Hepatocyte (in vitro differentiated cells): ENCODE measurements at regions not wholly inside any gene's neighbourhood (a gene's known extent, or its start where the extent isn't known, plus 50 kb on each side); places are given as distances from the start of the nearest gene placed in this dataset.

Source experiments
- DNase-seq: peaks from one replicate; pipeline ENCODE4 v3.0.0-alpha.2; 2016; ENCODE audit warnings: low spot score
- H2AFZ ChIP-seq: fragments of 200-600 bp; sonication (generic); 2 replicates; pipeline ENCODE4 v1.6.0; 2016; ENCODE audit warnings: antibody characterized with exemption, mild to moderate bottlenecking
- H3K27ac ChIP-seq: fragments of 200-600 bp; sonication (generic); 2 replicates; pipeline ENCODE4 v1.5.1; 2016; ENCODE audit warnings: mild to moderate bottlenecking
- H3K27me3 ChIP-seq: fragments of 200-600 bp; sonication (generic); 2 replicates; pipeline ENCODE4 v1.6.1; 2016
- H3K36me3 ChIP-seq: fragments of 200-600 bp; sonication (generic); replicated peaks from 2 replicates; pipeline ENCODE4 v1.5.1; 2016; ENCODE audit warnings: low read depth; ENCODE audit not compliant: insufficient read depth
- H3K4me1 ChIP-seq: fragments of 200-600 bp; sonication (generic); 2 replicates; pipeline ENCODE4 v1.5.1; 2016; ENCODE audit warnings: mild to moderate bottlenecking, moderate library complexity; ENCODE audit not compliant: insufficient read depth
- H3K4me2 ChIP-seq: fragments of 200-600 bp; sonication (generic); 2 replicates; pipeline ENCODE4 v1.6.0; 2016
- H3K4me3 ChIP-seq: fragments of 200-600 bp; sonication (generic); 2 replicates; pipeline ENCODE4 v1.5.1; 2016; ENCODE audit warnings: mild to moderate bottlenecking
- H3K79me2 ChIP-seq: fragments of 200-600 bp; sonication (generic); 2 replicates; pipeline ENCODE4 v1.6.0; 2017; ENCODE audit warnings: mild to moderate bottlenecking
- H3K9me2 ChIP-seq: fragments of 200-600 bp; sonication (generic); replicated peaks from 2 replicates; pipeline ENCODE4 v1.6.0; 2017; ENCODE audit warnings: mild to moderate bottlenecking; ENCODE audit not compliant: insufficient read depth
- H3K9me3 ChIP-seq: fragments of 200-600 bp; sonication (generic); 2 replicates; pipeline ENCODE4 v1.5.1; 2016; ENCODE audit warnings: low read depth, mild to moderate bottlenecking
- H4K20me1 ChIP-seq: fragments of 200-600 bp; sonication (generic); 2 replicates; pipeline ENCODE4 v1.6.0; 2016; ENCODE audit warnings: mild to moderate bottlenecking; ENCODE audit not compliant: insufficient read depth, poor library complexity, severe bottlenecking
- EZH2 ChIP-seq: fragments of 200-600 bp; sonication (generic); IDR thresholded peaks from 2 replicates; pipeline ENCODE4 v1.6.1; 2016; ENCODE audit warnings: antibody characterized with exemption, mild to moderate bottlenecking, borderline replicate concordance
- EZH2phosphoT487 ChIP-seq: fragments of 200-600 bp; sonication (generic); IDR thresholded peaks from one replicate; pipeline ENCODE4 v1.6.1; 2018; ENCODE audit warnings: antibody characterized with exemption, mild to moderate bottlenecking, low read depth, moderate library complexity; ENCODE audit not compliant: unreplicated experiment, severe bottlenecking
- whole genome bisulfite sequencing: methylation state at CpG from one replicate; pipeline ENCODE4 v1.1.6; 2016; ENCODE audit warnings: low lambda C conversion rate; ENCODE audit errors: missing lambda C conversion rate; 5-methylcytosine and 5-hydroxymethylcytosine counted together
- TF ChIP-seq, protein P1 (sequence below): fragments of 200-600 bp; sonication (generic); IDR thresholded peaks from 2 replicates; pipeline ENCODE4 v1.5.1; 2016; ENCODE audit warnings: antibody characterized with exemption, mild to moderate bottlenecking; ENCODE audit not compliant: poor library complexity

- TF ChIP-seq EZH2 (no peak), EZH2phosphoT487 (no peak)
- TF ChIP-seq, protein P1, sequence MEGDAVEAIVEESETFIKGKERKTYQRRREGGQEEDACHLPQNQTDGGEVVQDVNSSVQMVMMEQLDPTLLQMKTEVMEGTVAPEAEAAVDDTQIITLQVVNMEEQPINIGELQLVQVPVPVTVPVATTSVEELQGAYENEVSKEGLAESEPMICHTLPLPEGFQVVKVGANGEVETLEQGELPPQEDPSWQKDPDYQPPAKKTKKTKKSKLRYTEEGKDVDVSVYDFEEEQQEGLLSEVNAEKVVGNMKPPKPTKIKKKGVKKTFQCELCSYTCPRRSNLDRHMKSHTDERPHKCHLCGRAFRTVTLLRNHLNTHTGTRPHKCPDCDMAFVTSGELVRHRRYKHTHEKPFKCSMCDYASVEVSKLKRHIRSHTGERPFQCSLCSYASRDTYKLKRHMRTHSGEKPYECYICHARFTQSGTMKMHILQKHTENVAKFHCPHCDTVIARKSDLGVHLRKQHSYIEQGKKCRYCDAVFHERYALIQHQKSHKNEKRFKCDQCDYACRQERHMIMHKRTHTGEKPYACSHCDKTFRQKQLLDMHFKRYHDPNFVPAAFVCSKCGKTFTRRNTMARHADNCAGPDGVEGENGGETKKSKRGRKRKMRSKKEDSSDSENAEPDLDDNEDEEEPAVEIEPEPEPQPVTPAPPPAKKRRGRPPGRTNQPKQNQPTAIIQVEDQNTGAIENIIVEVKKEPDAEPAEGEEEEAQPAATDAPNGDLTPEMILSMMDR: no peak
- Histone ChIP-seq H3K4me1 (peaks cover 9% of the 10 kb centered on the region), H3K9me3 (no peaks in the 10 kb centered on the region), H3K4me3 (no peak overlapping the region), H2AFZ (no peak overlapping the region), H3K79me2 (no peaks in the 10 kb centered on the region), H4K20me1 (no peaks in the 10 kb centered on the region), H3K27ac (no peak overlapping the region), H3K4me2 (no peak overlapping the region), H3K36me3 (no peaks in the 10 kb centered on the region), H3K9me2 (no peaks in the 10 kb centered on the region), H3K27me3 (no peaks in the 10 kb centered on the region)
- 89% methylated on average over 5 of the region's 5 CpGs for whole genome bisulfite sequencing
- DNase-seq: no peak
Measured at GRCh38 chr15:98438326-98438725, 210.0 kb upstream of the IGF1R start.

DNA sequence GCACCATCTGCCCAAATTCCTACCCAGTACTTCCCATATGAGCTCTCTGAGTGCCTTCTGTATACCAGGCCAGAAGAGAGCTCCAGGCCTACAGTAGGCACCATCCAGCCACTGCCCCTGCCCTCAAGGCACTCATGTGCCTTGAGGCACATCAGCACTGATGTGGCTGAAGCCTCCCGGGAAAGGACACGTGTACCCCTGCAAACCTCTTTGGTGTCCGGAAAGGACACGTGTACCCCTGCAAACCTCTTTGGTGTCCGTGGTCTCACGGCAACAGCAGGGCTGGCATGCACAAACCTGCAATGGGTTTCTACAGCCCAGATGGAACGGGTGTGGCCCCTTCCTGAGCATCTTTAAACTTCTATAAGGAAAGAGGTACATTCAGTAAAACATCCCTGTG lies 209.4 kb upstream of the IGF1R start:
- H2AFZ ChIP-seq: no peak overlapping the region
- no peak for DNase-seq
- no peaks in the 10 kb centered on the region for H3K9me2 ChIP-seq
- H4K20me1 ChIP-seq: no peaks in the 10 kb centered on the region
- H3K36me3 ChIP-seq: no peaks in the 10 kb centered on the region
- 96% methylated on average over 7 of the region's 7 CpGs for WGBS
- no peak for TF ChIP-seq EZH2
- TF ChIP-seq, protein P1: no peak
- TF ChIP-seq EZH2phosphoT487: no peak
- H3K9me3 ChIP-seq: no peaks in the 10 kb centered on the region
- peaks cover 12% of the 10 kb centered on the region for H3K4me1 ChIP-seq
- no peak overlapping the region for H3K4me3 ChIP-seq
- H3K27me3 ChIP-seq: no peaks in the 10 kb centered on the region
- H3K4me2 ChIP-seq: no peak overlapping the region
- no peak overlapping the region for H3K27ac ChIP-seq
- no peaks in the 10 kb centered on the region for H3K79me2 ChIP-seq

DNA sequence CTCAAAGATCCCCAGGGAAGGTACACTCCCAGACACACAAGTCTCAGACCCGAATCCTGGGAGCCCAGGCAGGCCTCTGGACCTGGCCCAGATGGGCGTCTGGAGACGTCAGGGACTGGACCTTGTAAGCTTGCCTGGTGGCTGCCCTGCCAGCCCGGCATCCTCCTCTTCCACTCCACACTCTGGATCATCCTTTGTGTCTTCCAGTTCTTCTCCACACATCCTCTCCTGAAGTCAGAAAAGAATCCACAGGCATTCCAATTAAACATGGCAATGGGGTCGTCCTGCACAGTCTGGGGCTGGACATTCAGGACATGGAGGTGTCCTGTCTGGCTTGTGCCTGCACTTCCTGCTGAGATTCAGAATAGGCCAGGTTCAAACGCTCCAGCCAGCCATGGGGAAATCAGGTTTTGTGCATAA lies 208.8 kb upstream of the IGF1R start:
- H3K36me3 ChIP-seq: no peaks in the 10 kb centered on the region
- H2AFZ ChIP-seq: no peak overlapping the region
- no peak for TF ChIP-seq EZH2phosphoT487
- TF ChIP-seq, protein P1: no peak
- TF ChIP-seq EZH2: no peak
- 79% methylated on average over 6 of the region's 6 CpGs for WGBS
- H3K4me2 ChIP-seq: no peak overlapping the region
- H3K4me1 ChIP-seq: peaks cover 12% of the 10 kb centered on the region
- no peaks in the 10 kb centered on the region for H4K20me1 ChIP-seq
- no peak overlapping the region for H3K27ac ChIP-seq
- no peaks in the 10 kb centered on the region for H3K79me2 ChIP-seq
- H3K9me2 ChIP-seq: no peaks in the 10 kb centered on the region
- no peaks in the 10 kb centered on the region for H3K27me3 ChIP-seq
- no peaks in the 10 kb centered on the region for H3K9me3 ChIP-seq
- no peak for DNase-seq
- H3K4me3 ChIP-seq: no peak overlapping the region

DNA sequence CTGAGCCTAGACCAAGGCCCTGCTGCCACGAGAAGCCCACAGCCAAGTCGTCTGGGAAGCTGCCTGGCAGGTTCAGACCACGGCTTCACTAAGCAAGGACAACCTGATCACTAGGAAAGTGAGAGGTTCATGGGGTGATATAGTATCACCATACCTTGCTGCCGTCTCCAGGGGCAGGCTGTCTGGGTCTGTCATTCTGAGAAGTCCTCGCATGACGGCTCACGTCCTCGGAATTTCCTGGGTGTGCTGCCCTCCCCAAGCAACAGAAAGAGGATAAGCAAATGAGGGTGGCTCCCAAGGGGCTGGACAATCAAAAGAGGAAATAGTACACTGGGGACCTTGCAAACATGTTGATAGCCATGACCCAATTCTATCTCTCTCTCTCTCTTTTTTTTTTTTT lies 207.4 kb upstream of the IGF1R start:
- H3K27me3 ChIP-seq: no peaks in the 10 kb centered on the region
- no peaks in the 10 kb centered on the region for H3K79me2 ChIP-seq
- H3K4me1 ChIP-seq: peaks cover 12% of the 10 kb centered on the region
- no peak overlapping the region for H3K4me2 ChIP-seq
- H3K9me2 ChIP-seq: no peaks in the 10 kb centered on the region
- no peaks in the 10 kb centered on the region for H3K9me3 ChIP-seq
- no peaks in the 10 kb centered on the region for H4K20me1 ChIP-seq
- TF ChIP-seq EZH2phosphoT487 (no peak), EZH2 (no peak)
- TF ChIP-seq, protein P1: no peak
- H3K27ac ChIP-seq: no peak overlapping the region
- no peak for DNase-seq
- H2AFZ ChIP-seq: no peak overlapping the region
- H3K36me3 ChIP-seq: no peaks in the 10 kb centered on the region
- no peak overlapping the region for H3K4me3 ChIP-seq
- 66% methylated on average over 8 of the region's 8 CpGs for WGBS
